Common myeloid progenitor, CD34-positive (primary cell): ENCODE measurements at regions not wholly inside any gene's neighbourhood (a gene's known extent, or its start where the extent isn't known, plus 50 kb on each side); places are given as distances from the start of the nearest gene placed in this dataset.

Experiments used
- CTCF ChIA-PET: fragments of 350-600 bp; sonication (Branson Sonifier 250); formaldehyde crosslinking; loops from one replicate; lab custom pipeline; 2021; ENCODE audit warnings: antibody characterized with exemption; lab: Charles Lee
- POLR2A ChIA-PET: fragments of 350-600 bp; sonication (Branson Sonifier 250); formaldehyde crosslinking; loops from one replicate; lab custom pipeline; 2021; ENCODE audit warnings: antibody characterized with exemption; lab: Charles Lee
- DNase-seq, 3 donors: peaks; one replicate each; pipeline versions ENCODE4 v3.0.0 to v3.0.0-alpha.2; 2013
- H3K27ac ChIP-seq, 2 experiments: 1 replicate in 1 of 2; 2 replicates in 1 of 2; pipeline ENCODE4 v1.7.0; 2013; ENCODE audit warnings: inconsistent platforms in 2 of 2, low read length in 2 of 2, mild to moderate bottlenecking in 2 of 2, low read depth in 1 of 2, moderate library complexity in 1 of 2; ENCODE audit not compliant: severe bottlenecking in 2 of 2, insufficient read depth in 1 of 2, poor library complexity in 1 of 2
- H3K27me3 ChIP-seq, 5 experiments: replicated peaks in 2 of 5; 1 replicate in 3 of 5; 2 replicates in 2 of 5; pipeline versions ENCODE4 v1.6.1 to v1.7.0; 2013; ENCODE audit warnings: low read length in 4 of 5, mild to moderate bottlenecking in 2 of 5, moderate library complexity in 2 of 5, inconsistent platforms in 1 of 5; ENCODE audit not compliant: insufficient read depth in 5 of 5, control insufficient read depth in 4 of 5
- H3K36me3 ChIP-seq, 4 experiments: 1 replicate in 2 of 4; 2 replicates in 2 of 4; pipeline versions ENCODE4 v1.6.1 to v1.7.0; 2013; ENCODE audit warnings: low read length in 3 of 4, control low read depth in 1 of 4, mild to moderate bottlenecking in 1 of 4; ENCODE audit not compliant: control insufficient read depth in 4 of 4, insufficient read depth in 4 of 4
- H3K4me1 ChIP-seq, 4 experiments: 1 replicate in 3 of 4; 2 replicates in 1 of 4; pipeline versions ENCODE4 v1.6.1 to v1.7.1; 2013; ENCODE audit warnings: low read length in 3 of 4, mild to moderate bottlenecking in 3 of 4, control low read depth in 1 of 4, inconsistent platforms in 1 of 4, moderate library complexity in 1 of 4; ENCODE audit not compliant: control insufficient read depth in 4 of 4, insufficient read depth in 4 of 4; ENCODE audit errors: control extremely low read depth in 1 of 4
- H3K4me3 ChIP-seq, 7 experiments: 1 replicate in 4 of 7; 2 replicates in 3 of 7; pipeline versions ENCODE4 v1.5.1 to v1.7.0; 2013; ENCODE audit warnings: mild to moderate bottlenecking in 7 of 7, low read length in 6 of 7, moderate library complexity in 6 of 7, inconsistent platforms in 2 of 7, low read depth in 2 of 7, control low read depth in 1 of 7; ENCODE audit not compliant: insufficient read depth in 4 of 7, control insufficient read depth in 1 of 7; ENCODE audit errors: extremely low read depth in 1 of 7
- H3K9me3 ChIP-seq, 5 experiments: 1 replicate in 4 of 5; 2 replicates in 1 of 5; pipeline versions ENCODE4 v1.6.1 to v1.7.1; 2013; ENCODE audit warnings: low read length in 4 of 5, mild to moderate bottlenecking in 2 of 5, inconsistent platforms in 1 of 5, low read depth in 1 of 5, moderate library complexity in 1 of 5; ENCODE audit not compliant: control insufficient read depth in 4 of 5, insufficient read depth in 2 of 5; ENCODE audit errors: control extremely low read depth in 1 of 5
- WGBS: methylation state at CpG from one replicate; pipeline ENCODE4 v1.1.5; 2013; ENCODE audit not compliant: insufficient coverage; 5-methylcytosine and 5-hydroxymethylcytosine counted together

DNA sequence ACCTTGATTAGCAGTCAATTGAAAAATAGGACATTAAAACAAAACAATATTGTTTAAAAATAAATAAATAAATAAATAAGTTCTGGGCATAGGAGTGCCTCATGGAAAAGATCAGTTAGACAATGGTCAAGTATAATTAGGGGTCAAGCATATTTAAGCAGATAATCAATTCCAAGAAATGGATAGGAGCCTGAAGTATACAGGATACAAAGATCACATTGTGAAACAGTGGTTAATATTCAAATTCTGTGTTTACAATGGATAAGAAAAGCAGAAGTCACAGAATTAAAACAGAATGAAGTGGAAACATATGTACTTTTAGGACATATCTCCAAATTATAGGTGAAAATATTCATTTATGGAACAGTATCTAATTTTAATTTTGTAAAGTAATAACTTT is 1028.6 kb upstream of the CITED2 start:
- DNase-seq: no peak
- no peak overlapping the region for H3K27ac ChIP-seq
- no peaks in the 10 kb centered on the region for H3K36me3 ChIP-seq
- H3K9me3 ChIP-seq: no peaks in the 10 kb centered on the region
- no peaks in the 10 kb centered on the region for H3K27me3 ChIP-seq
- H3K4me1 ChIP-seq: peaks cover 0 to 2% (median 0%) of the 10 kb centered on the region in 4 experiments
- ChIA-PET POLR2A (no interaction called here), CTCF (no interaction called here)
- H3K4me3 ChIP-seq: no peak overlapping the region

DNA sequence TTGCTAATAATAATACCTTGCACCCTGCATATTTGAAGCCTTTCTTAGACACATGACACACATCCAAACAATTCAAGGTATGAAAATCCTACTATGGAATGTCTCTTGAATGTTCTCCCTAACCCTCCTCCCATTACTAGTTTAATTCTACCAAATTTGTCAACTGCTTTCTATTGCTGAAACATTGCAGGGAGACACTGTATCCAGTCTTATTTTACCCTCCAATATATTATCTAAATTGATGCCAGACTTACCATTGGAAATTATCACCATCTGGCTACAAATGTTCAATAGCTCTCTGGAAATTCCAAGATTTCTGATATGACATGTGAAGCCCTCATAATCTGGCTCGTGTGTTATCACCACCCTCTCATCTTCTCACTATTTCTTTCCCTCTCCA is 1027.3 kb upstream of the CITED2 start:
- H3K4me3 ChIP-seq: no peak overlapping the region
- 100% methylated on average over 1 of the region's 1 CpG for WGBS
- no peaks in the 10 kb centered on the region for H3K9me3 ChIP-seq
- no peak for DNase-seq
- ChIA-PET POLR2A (no interaction called here), CTCF (no interaction called here)
- H3K27ac ChIP-seq: no peak overlapping the region
- H3K27me3 ChIP-seq: no peaks in the 10 kb centered on the region
- no peaks in the 10 kb centered on the region for H3K36me3 ChIP-seq
- no peaks in the 10 kb centered on the region for H3K4me1 ChIP-seq

- H3K36me3 ChIP-seq: no peaks in the 10 kb centered on the region
- H3K27me3 ChIP-seq: no peaks in the 10 kb centered on the region
- no peak for DNase-seq
- no peak overlapping the region for H3K27ac ChIP-seq
- POLR2A ChIA-PET: no interaction called here
- CTCF ChIA-PET: no interaction called here
- no peaks in the 10 kb centered on the region for H3K9me3 ChIP-seq
- H3K4me1 ChIP-seq: no peaks in the 10 kb centered on the region
- no peak overlapping the region for H3K4me3 ChIP-seq
These were observed 1023.6 kb upstream of the CITED2 start for GRCh38 chr6:140398076-140398475.

DNA sequence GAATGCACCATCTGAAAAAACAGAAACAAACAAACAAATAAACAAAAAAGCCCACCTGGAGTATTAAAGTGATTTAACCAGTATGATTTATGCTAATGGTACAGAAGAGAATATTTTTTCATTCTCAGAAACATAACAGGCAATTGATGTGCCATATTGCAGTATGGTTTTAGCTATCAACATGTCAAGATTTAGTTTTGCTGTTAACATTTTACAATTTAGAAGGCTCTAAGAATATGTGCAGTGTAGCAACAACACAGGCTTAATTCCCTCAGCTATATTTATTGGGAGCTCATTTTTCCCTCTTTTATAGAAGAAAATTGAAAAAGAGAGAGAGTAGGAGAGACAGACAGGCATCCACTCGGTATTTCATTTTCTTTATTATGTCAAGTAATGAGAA is 1022.7 kb upstream of the CITED2 start:
- CTCF ChIA-PET: no interaction called here
- no peak overlapping the region for H3K4me3 ChIP-seq
- POLR2A ChIA-PET: no interaction called here
- WGBS: no CpG with 5 or more reads among the region's 1 CpG
- no peak overlapping the region for H3K27ac ChIP-seq
- H3K27me3 ChIP-seq: no peaks in the 10 kb centered on the region
- no peaks in the 10 kb centered on the region for H3K4me1 ChIP-seq
- no peak for DNase-seq
- H3K36me3 ChIP-seq: no peaks in the 10 kb centered on the region
- no peaks in the 10 kb centered on the region for H3K9me3 ChIP-seq

GRCh38 chr6:140393665-140394540 is 1019.5 kb upstream of the CITED2 start:
- Histone ChIP-seq H3K9me3 (no peaks in the 10 kb centered on the region), H3K27ac (no peak overlapping the region), H3K4me3 (no peak overlapping the region), H3K4me1 (no peaks in the 10 kb centered on the region), H3K36me3 (no peaks in the 10 kb centered on the region), H3K27me3 (no peaks in the 10 kb centered on the region)
- POLR2A ChIA-PET: no interaction called here
- DNase-seq: no peak
- 100% methylated on average over 2 of the region's 6 CpGs for whole genome bisulfite sequencing
- CTCF ChIA-PET: no interaction called here

GRCh38 chr6:140388815-140389214 is 1014.4 kb upstream of the CITED2 start:
- Histone ChIP-seq H3K4me3 (no peak overlapping the region), H3K4me1 (no peaks in the 10 kb centered on the region), H3K27me3 (no peaks in the 10 kb centered on the region), H3K36me3 (no peaks in the 10 kb centered on the region), H3K27ac (no peak overlapping the region), H3K9me3 (peaks cover 0 to 4% (median 0%) of the 10 kb centered on the region in 5 experiments)
- DNase-seq: no peak
- ChIA-PET CTCF (no interaction called here), POLR2A (no interaction called here)
- no CpG with 5 or more reads among the region's 1 CpG for WGBS

DNA sequence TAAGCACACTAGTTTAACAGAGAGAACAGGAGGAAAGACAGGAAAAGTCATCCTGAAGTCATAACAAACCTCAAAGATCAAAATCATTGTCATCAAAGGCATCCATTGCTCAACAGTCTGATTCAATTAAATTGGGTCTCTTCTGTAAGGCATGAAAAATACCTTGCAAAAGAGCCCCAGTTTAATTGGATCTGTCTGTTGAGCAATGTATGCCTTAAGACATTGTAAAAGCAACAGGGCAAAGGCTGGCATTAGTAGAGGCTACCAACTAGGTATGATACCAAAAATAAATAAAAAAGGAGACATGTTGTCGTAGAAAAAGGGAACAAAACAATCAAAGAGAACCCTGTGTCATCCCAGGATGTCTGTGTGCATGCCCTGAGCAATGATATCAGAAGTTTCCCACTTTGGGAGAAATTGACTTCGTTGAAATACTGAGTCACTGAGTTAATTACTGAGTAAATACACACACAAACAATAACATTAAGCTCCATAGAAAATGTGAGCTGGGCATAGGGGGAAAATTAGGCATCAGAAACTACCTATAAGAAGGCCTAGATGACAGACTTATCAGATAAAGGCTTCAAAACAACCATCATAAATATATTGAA is 1013.8 kb upstream of the CITED2 start:
- no peak for DNase-seq
- Histone ChIP-seq H3K27ac (no peak overlapping the region), H3K4me3 (no peak overlapping the region), H3K36me3 (no peaks in the 10 kb centered on the region), H3K4me1 (no peaks in the 10 kb centered on the region), H3K27me3 (no peaks in the 10 kb centered on the region), H3K9me3 (peaks cover 0 to 4% (median 0%) of the 10 kb centered on the region in 5 experiments)
- CTCF ChIA-PET: no interaction called here
- POLR2A ChIA-PET: interaction anchor here (0.6 kb wide), 1 partner anchor 92 kb away, joined by 3 read pairs; no protein-coding TSS in a partner anchor
- 83% methylated on average over 1 of the region's 2 CpGs for WGBS
